Immature natural killer cell (primary cell): ENCODE measurements at regions not wholly inside any gene's neighbourhood (a gene's known extent, or its start where the extent isn't known, plus 50 kb on each side); places are given as distances from the start of the nearest gene placed in this dataset.

Experiments
- DNase-seq, 3 donors: peaks; one replicate each; pipeline ENCODE4 v3.0.0; 2022; ENCODE audit warnings: mixed read lengths in 1 of 3
- H3K27ac Mint-ChIP-seq, 6 donors: one replicate each; pipeline ENCODE4 v1.8.0; 2020; ENCODE audit warnings: mixed read lengths in 6 of 6, mild to moderate bottlenecking in 5 of 6, inconsistent platforms in 4 of 6, moderate library complexity in 3 of 6
- H3K27me3 Mint-ChIP-seq, 3 donors: one replicate each; pipeline ENCODE4 v1.8.0; 2020 to 2021; ENCODE audit warnings: low read depth in 3 of 3, mild to moderate bottlenecking in 3 of 3, mixed read lengths in 3 of 3, moderate library complexity in 3 of 3, inconsistent platforms in 1 of 3
- H3K36me3 Mint-ChIP-seq, 3 donors: one replicate each; pipeline ENCODE4 v1.8.0; 2020; ENCODE audit warnings: mixed read lengths in 3 of 3, inconsistent platforms in 2 of 3, mild to moderate bottlenecking in 2 of 3
- H3K4me1 Mint-ChIP-seq, 2 donors: one replicate each; pipeline ENCODE4 v1.8.0; 2020; ENCODE audit warnings: inconsistent platforms in 2 of 2, mild to moderate bottlenecking in 2 of 2, mixed read lengths in 2 of 2, moderate library complexity in 1 of 2
- H3K4me3 Mint-ChIP-seq, 5 donors: one replicate each; pipeline ENCODE4 v1.8.0; 2020; ENCODE audit warnings: mild to moderate bottlenecking in 5 of 5, mixed read lengths in 5 of 5, inconsistent platforms in 3 of 5, moderate library complexity in 3 of 5
- H3K9me3 Mint-ChIP-seq, 6 donors: one replicate each; pipeline ENCODE4 v1.8.0; 2020; ENCODE audit warnings: mild to moderate bottlenecking in 6 of 6, mixed read lengths in 6 of 6, inconsistent platforms in 4 of 6, moderate library complexity in 3 of 6

DNA sequence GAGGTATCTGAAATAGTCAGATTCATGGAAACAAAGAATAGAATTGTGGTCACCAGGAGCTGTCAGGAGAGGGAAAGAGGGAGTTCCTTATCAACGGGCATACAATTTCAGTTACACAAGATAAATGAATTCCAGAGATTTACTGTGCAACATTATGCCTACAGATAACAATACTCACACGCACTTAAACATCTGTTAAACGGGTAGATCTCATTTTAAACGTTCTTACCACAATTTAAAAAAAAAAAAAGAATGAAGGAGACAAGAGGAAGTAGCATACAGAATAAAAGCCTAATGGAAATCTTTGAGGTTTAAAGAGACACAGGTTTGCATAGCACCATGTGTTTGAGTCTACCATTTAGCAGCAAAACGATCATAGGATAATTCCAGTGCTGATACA lies 298.0 kb downstream of the DKK2 start:
- Mint-ChIP-seq H3K27ac (no peak overlapping the region), H3K36me3 (no peaks in the 10 kb centered on the region), H3K9me3 (peaks cover 0 to 20% (median 7%) of the 10 kb centered on the region in 6 donors), H3K4me3 (no peak overlapping the region), H3K27me3 (peaks cover 0 to 2% (median 0%) of the 10 kb centered on the region in 3 donors), H3K4me1 (no peaks in the 10 kb centered on the region)
- no peak for DNase-seq

GRCh38 chr4:106718548-106718947 lies 317.6 kb downstream of the DKK2 start:
- H3K4me3 Mint-ChIP-seq: no peak overlapping the region
- no peak overlapping the region for H3K27ac Mint-ChIP-seq
- H3K36me3 Mint-ChIP-seq: no peaks in the 10 kb centered on the region
- no peaks in the 10 kb centered on the region for H3K27me3 Mint-ChIP-seq
- H3K9me3 Mint-ChIP-seq: peaks cover 5 to 16% (median 10%) of the 10 kb centered on the region in 6 donors
- H3K4me1 Mint-ChIP-seq: no peaks in the 10 kb centered on the region
- no peak for DNase-seq

- Mint-ChIP-seq H3K4me3 (no peak overlapping the region), H3K27me3 (peaks cover 0 to 2% (median 0%) of the 10 kb centered on the region in 3 donors), H3K9me3 (peaks cover 6 to 15% (median 14%) of the 10 kb centered on the region in 6 donors), H3K4me1 (no peaks in the 10 kb centered on the region), H3K36me3 (no peaks in the 10 kb centered on the region), H3K27ac (no peak overlapping the region)
- no peak for DNase-seq
Measured at GRCh38 chr4:106717091-106717490, 319.0 kb downstream of the DKK2 start.

- Mint-ChIP-seq H3K36me3 (no peaks in the 10 kb centered on the region), H3K27ac (no peak overlapping the region), H3K4me1 (no peaks in the 10 kb centered on the region), H3K9me3 (peaks cover 7 to 17% (median 15%) of the 10 kb centered on the region in 6 donors), H3K27me3 (peaks cover 0 to 2% (median 2%) of the 10 kb centered on the region in 3 donors), H3K4me3 (no peak overlapping the region)
- no peak for DNase-seq
Measured at GRCh38 chr4:106715825-106716224, 320.3 kb downstream of the DKK2 start.

- H3K9me3 Mint-ChIP-seq: peaks cover 4 to 22% (median 11%) of the 10 kb centered on the region in 6 donors
- H3K27me3 Mint-ChIP-seq: peaks cover 0 to 2% (median 2%) of the 10 kb centered on the region in 3 donors
- DNase-seq: no peak
- H3K27ac Mint-ChIP-seq: no peak overlapping the region
- no peak overlapping the region for H3K4me3 Mint-ChIP-seq
- no peaks in the 10 kb centered on the region for H3K36me3 Mint-ChIP-seq
- peaks cover 0 to 5% of the 10 kb centered on the region in 2 donors for H3K4me1 Mint-ChIP-seq
Measured at GRCh38 chr4:106708464-106708816, 327.7 kb downstream of the DKK2 start.

DNA sequence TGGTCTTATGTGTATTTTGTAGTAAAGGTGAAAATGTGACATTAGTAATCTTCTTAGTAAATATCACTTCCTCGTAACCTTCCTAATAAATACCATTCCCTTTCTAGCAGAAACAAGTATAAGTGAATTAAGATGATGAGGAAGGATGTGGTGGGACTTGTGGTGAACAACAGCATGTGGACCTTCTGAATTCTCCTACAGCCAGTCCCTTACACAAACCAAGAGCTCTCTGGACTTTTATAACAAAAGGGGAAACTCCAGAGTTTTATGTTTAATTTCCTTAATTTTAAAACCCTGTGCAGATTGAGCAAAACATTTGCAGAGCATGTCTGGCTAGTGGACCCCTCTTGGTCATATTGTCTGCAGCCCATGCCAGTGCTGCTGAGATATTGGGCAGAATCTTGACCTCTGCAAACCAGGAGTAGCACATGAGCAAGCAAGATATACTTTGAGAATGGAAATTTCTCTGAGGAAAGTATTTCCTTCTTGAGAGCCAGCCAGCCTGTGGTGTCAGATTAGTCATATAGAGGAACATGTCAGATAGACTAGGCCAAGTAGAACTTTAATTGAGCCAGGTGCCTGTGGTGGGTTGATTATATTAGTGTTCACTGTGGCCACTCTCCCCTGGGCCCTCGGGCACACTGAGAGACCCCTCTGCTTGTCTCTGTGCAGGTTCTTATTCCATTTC lies 328.2 kb downstream of the DKK2 start:
- no peak overlapping the region for H3K27ac Mint-ChIP-seq
- DNase-seq: no peak
- H3K36me3 Mint-ChIP-seq: no peaks in the 10 kb centered on the region
- H3K4me3 Mint-ChIP-seq: no peak overlapping the region
- H3K27me3 Mint-ChIP-seq: peaks cover 0 to 2% (median 0%) of the 10 kb centered on the region in 3 donors
- peaks cover 0 to 5% of the 10 kb centered on the region in 2 donors for H3K4me1 Mint-ChIP-seq
- peaks cover 4 to 22% (median 8%) of the 10 kb centered on the region in 6 donors for H3K9me3 Mint-ChIP-seq

GRCh38 chr4:106704253-106704870 lies 331.8 kb downstream of the DKK2 start:
- no peak overlapping the region for H3K27ac Mint-ChIP-seq
- H3K9me3 Mint-ChIP-seq: peaks cover 6 to 17% (median 8%) of the 10 kb centered on the region in 6 donors
- H3K4me1 Mint-ChIP-seq: peaks cover 0 to 5% of the 10 kb centered on the region in 2 donors
- no peaks in the 10 kb centered on the region for H3K27me3 Mint-ChIP-seq
- no peak for DNase-seq
- no peaks in the 10 kb centered on the region for H3K36me3 Mint-ChIP-seq
- H3K4me3 Mint-ChIP-seq: no peak overlapping the region

- no peak overlapping the region for H3K4me3 Mint-ChIP-seq
- H3K27me3 Mint-ChIP-seq: no peaks in the 10 kb centered on the region
- no peaks in the 10 kb centered on the region for H3K4me1 Mint-ChIP-seq
- no peaks in the 10 kb centered on the region for H3K36me3 Mint-ChIP-seq
- H3K9me3 Mint-ChIP-seq: peaks cover 8 to 36% (median 12%) of the 10 kb centered on the region in 6 donors
- no peak overlapping the region for H3K27ac Mint-ChIP-seq
- DNase-seq: no peak
Measured at GRCh38 chr4:106700321-106700720, 331.7 kb upstream of the GIMD1 start.

DNA sequence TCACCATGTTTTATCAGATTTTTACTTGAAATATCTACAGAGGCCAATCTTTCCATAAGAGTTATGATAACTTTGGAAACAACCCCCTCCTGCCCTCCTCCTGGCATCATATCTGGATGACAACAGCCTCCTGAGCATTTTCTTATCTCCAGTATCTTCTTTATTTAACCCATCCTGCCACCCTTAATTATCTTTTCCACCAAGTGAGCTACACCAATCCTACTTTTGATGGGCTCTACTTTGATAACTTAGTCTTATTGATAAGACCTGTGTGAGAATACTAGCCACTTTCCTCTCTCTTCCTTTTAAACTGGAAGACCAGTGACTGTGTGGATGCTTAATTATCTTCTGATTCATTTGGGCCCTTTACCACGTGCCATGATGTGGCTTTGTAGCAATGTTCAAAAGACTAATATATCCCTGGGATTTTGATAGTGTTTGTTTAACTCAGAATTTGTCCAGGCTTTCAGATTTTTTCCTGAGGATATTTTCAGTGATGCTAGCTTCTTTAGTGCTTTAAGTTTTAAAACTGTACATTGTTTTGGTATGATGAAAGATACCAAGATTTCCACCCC lies 330.1 kb upstream of the GIMD1 start:
- Mint-ChIP-seq H3K4me3 (no peak overlapping the region), H3K27me3 (no peaks in the 10 kb centered on the region), H3K9me3 (peaks cover 8 to 49% (median 14%) of the 10 kb centered on the region in 6 donors), H3K4me1 (peaks cover 0 to 9% of the 10 kb centered on the region in 2 donors), H3K27ac (no peak overlapping the region), H3K36me3 (no peaks in the 10 kb centered on the region)
- no peak for DNase-seq

DNA sequence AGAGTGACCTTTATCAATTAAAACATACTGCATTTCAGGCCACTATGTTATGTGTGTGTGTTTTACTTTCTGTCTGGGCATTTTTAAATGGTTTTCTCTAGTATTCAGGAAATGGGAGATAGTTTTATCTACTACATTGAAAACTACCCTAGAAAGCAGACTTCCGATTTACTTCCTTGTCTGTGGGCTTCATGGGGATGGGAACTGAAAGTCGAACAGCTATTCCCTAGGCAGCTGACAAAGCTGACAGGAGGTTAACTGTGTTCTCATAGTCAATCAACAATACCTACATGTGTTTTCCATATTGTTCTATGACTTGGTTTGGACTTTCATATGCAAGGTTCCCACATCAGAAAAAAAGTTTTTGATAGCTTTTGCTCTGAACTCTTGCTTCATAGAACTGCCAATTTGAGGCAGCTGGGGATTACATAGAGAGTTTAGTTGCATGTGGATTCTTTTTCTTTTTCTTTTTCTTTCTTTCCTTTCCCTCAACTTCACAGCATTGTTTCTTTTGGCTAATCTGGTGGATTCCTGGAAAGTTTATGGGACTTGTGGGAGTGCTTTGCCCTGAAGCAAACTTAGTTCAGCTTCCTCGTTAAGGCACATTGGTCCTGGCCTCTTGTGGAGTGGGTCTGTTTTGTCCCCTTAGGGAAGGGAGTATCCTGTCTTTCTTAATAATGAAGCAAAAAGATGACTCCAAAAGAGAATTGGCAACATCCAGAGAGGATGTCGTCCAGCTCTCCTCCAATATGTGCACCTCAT lies 327.1 kb upstream of the GIMD1 start:
- DNase-seq: no peak
- Mint-ChIP-seq H3K27ac (no peak overlapping the region), H3K9me3 (peaks cover 0 to 49% (median 8%) of the 10 kb centered on the region in 6 donors), H3K27me3 (no peaks in the 10 kb centered on the region), H3K4me3 (no peak overlapping the region), H3K36me3 (no peaks in the 10 kb centered on the region), H3K4me1 (peaks cover 0 to 9% of the 10 kb centered on the region in 2 donors)

- Mint-ChIP-seq H3K36me3 (no peaks in the 10 kb centered on the region), H3K27me3 (no peaks in the 10 kb centered on the region), H3K27ac (peak overlapping the region in 1 of 6 donors; percentile 64), H3K9me3 (peaks cover 2 to 49% (median 10%) of the 10 kb centered on the region in 6 donors), H3K4me3 (no peak overlapping the region), H3K4me1 (peaks cover 0 to 15% of the 10 kb centered on the region in 2 donors)
- no peak for DNase-seq
Measured at GRCh38 chr4:106694232-106694631, 325.7 kb upstream of the GIMD1 start.

DNA sequence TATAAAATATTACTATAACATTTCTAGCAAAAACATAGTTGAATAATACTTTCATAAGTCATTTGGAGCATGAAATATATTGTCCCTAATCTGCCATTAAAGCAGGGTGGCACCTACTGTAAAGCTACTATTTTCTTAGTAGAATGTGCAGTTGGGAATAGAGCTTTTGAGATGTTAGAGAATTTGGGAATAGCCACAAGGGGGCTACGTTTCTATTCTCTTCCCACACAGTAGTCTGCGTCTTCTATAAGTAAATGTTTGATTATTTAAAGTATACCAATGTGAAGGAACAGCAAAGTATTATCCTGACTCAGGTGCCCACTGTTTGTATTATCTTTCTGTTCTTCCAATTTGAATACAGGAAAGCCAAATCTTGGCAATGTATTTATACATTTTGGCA lies 323.2 kb upstream of the GIMD1 start:
- no peak for DNase-seq
- H3K27ac Mint-ChIP-seq: no peak overlapping the region
- peaks cover 0 to 15% of the 10 kb centered on the region in 2 donors for H3K4me1 Mint-ChIP-seq
- no peak overlapping the region for H3K4me3 Mint-ChIP-seq
- no peaks in the 10 kb centered on the region for H3K36me3 Mint-ChIP-seq
- no peaks in the 10 kb centered on the region for H3K27me3 Mint-ChIP-seq
- H3K9me3 Mint-ChIP-seq: peaks cover 4 to 29% (median 7%) of the 10 kb centered on the region in 6 donors

DNA sequence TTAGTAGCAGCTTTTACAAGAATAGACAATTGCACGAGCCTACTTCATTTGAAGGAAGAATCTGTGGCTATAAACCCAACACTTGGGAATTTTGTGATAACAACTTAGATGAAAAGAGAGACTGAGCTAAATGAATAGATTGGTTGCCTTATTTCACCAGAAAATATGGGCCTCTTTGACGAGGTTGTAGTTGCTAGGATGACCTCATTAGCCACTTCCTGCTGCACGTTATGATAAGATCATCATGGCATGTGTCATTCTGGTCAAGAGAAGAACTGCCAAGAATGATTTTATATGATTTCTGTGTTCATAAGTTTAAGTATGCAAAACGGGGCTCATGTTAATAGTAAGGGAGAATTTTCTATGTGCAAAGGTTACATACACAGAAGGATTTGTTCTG lies 321.9 kb upstream of the GIMD1 start:
- DNase-seq: peak in 2 of 3 donors; percentile 14 to 34
- Mint-ChIP-seq H3K9me3 (peaks cover 10 to 31% (median 15%) of the 10 kb centered on the region in 6 donors), H3K4me3 (peak overlapping the region in 2 of 5 donors; percentile 11 to 13), H3K36me3 (peaks cover 0 to 5% (median 4%) of the 10 kb centered on the region in 3 donors), H3K27ac (peak overlapping the region in 3 of 6 donors; percentile 8 to 73 (median 44)), H3K4me1 (peaks cover 0 to 15% of the 10 kb centered on the region in 2 donors), H3K27me3 (no peaks in the 10 kb centered on the region)
